ENCODE measurements at regions not wholly inside any gene's neighbourhood (a gene's known extent, or its start where the extent isn't known, plus 50 kb on each side); places are given as distances from the start of the nearest gene placed in this dataset.

- DNase-seq (ENCODE audit: low spot score): no peak
These were observed 54.1 kb upstream of the FOXQ1 start for GRCh38 chr6:1257778-1258177.

DNA sequence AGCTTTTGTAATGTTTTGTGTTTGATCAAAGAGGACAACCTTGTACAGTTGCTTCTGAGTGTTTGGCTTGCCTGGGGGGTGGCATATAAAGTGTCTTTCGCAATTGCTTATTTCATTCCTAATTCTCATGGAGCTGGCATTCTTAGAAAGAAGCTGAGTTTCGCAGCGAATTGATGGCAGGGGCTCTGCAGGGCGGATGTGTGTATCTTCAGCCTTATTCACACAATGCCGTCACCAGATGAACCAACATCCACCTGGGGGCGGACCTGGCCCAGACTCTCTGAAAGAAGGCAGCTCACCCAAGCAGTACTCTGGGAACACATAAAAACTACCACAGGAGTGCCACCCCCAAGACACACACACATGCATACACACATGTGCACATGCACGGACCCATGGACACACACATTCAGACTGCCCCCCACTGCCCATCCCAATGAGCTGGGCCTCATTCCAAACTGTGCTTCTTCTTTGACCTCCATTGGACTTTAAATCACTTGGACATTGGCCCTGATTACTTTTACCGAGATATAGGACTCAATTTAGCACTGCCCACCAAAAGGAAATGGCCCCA lies 55.4 kb upstream of the FOXQ1 start:
- DNase-seq (ENCODE audit: low spot score): no peak

DNA sequence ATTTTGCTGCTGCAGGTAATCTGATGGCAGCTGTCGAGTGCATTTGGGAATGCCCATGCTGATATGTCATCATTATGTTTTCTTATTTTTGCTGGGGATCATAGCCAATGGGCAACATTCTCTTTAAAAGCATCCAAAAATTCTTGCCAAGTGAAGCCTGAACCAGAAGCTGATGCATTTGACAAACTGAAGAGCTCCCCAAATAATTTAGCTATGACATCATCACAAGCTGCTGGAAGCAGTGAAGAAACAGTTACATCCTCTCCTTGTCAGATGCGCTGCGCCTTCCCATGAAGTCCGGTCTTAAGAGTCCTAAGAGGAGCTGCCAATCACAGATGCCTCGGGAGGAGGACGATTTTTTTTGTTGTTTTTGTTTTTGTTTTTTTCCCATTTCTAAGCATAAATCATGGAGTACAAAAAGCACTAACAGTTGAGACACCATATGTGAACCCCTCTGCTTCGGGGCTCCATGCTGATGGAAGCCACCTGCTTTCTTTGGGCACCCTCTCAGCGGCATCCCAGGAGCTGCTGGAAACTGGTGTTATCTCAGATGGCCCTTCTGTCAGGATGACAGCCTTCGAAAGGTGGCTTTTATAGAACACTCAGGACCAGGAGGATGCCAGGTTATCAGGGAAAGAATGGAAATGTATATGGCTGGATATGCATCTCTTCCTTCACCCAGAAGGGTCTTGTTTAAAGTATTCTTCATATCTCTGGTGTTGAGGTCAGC lies 56.1 kb upstream of the FOXQ1 start:
- no peak for DNase-seq (ENCODE audit: low spot score)

DNA sequence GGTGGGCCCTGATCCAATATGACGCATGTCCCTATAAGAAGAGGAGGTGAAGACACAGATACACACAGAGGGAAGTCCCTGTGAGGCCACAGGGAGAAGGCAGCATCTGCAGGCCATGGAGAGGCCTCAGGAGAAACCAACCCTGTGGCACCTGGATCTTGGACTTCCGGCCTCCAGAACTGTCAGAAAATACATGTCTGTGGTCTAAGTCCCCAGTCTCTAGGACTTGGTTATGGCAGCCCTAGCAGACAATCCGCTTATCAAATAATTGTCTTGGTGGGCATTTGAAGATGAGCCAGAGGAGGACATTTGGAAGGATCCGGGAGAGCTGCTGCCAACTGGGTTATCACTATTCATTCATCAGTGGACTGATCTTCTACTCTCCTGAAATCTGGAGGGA lies 57.6 kb upstream of the FOXQ1 start:
- no peak for DNase-seq (ENCODE audit: low spot score)

GRCh38 chr6:1253816-1254215 lies 58.1 kb upstream of the FOXQ1 start:
- DNase-seq (ENCODE audit: low spot score): no peak

DNA sequence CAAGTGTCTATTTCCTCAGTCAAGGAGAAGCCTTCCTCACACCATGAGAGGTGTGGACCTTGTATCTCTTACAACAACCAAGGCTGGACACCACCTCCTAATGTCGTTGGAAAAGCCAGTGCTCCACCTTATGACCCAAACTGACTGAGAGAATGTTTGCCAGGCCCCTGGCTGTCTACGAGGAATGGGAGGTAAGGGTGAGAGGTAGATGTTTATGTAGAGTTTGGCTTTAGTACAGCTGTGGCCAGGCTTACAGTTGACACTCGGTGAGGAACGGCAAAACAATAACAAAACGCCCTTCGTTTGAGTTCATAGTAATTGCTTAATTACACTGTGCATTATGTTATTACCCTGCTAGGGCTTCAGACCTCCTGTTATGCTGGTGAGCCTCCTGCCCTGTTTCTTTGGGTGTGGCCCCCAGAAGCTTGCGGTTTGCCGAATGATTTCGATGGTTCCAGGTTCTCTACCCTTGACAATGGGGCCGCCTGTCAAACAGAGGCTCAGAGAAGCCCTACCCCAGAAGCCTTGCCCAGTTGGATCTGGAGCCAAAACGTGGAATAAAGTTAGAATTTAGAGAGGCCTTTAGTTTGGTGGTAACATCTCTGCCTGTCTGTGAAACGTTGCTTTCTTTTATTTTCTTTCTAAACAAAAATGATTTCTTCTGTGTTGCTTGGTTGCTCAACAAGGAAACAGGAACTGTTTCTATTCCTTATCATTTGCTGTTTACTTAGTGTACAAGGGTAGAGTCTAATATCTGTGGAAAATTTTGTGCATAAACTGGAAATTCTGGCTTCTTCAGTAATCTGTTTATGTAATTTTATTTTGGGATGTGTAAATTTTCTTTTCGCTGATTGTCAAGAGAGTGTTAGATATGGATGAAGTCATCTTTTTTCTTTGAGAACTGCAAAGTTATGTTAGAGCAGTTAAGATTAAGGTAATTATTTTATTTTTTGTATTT lies 60.4 kb upstream of the FOXQ1 start:
- DNase-seq (ENCODE audit: low spot score): no peak

DNA sequence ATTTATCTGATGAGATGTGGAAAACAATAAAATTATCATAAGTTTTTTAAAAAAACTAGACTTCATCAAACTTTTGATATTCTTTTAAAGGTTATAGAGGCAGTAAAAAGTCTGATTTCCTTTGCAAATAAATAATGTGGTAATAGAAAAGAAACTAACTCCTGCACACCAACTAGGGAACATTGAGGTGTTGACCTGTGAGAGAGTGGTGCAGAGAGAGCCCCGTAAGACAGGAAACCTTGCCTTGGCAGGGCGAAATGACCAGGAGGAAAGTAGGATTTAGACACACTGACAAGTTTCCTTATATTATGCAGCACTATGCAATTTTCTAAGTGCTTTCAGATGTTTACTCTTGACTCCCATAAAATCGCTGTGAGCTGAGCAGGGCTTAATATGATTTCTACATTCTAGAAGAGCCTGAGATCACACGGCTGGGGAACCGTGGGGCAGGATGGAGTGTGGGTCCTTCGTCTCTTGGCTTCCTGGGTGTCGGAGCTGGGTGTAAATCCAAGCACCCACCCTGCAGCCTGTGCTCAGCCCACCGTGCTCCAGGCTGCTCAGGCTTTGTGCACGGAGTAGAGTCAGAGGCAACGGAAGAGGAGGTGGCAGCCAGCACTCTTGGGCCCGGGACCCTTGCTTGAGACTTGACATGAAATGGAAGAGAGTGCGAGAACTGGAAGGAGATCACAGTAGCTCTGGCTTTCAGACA lies 61.3 kb upstream of the FOXQ1 start:
- DNase-seq (ENCODE audit: low spot score): no peak

GRCh38 chr6:1247894-1248293 lies 64.0 kb upstream of the FOXQ1 start:
- no peak for DNase-seq (ENCODE audit: low spot score)

DNA sequence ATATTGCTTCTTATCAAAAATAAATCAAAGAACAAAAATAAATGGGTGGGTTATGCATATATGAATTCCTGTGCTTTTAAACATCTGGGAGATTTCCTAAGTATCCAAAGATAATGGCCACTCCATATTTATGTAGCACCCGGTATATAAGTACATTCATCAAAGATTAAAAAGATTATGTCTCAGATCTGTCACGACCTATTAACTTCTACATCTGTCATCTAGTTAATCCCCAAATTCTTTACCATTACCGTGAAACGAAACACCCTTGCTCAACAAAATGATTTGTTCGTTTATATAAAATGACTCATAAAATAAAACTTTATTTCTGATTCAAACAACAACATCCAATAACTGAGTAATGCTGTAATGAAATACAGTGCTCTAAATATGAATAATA lies 64.8 kb upstream of the FOXQ1 start:
- no peak for DNase-seq (ENCODE audit: low spot score)

DNA sequence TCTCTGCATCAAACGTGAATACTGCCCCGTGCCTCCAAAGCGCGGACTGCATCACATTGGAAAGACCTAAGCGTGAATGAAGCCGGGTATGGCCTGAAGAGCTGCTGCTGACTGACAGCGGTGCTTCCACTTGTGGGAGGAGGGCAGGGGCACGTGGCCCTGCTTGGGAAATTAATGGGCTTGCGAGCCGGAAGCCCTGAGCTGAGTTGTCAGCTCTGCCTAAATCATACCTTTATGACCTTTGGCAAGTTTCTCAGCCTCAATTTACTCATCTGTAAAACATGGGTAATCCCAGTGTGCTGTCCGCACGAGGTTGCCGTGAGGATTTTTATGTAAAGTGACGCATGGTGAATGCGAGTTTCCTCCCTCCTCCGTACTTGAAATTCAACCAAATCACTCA lies 67.0 kb upstream of the FOXQ1 start:
- no peak for DNase-seq (ENCODE audit: low spot score)

DNA sequence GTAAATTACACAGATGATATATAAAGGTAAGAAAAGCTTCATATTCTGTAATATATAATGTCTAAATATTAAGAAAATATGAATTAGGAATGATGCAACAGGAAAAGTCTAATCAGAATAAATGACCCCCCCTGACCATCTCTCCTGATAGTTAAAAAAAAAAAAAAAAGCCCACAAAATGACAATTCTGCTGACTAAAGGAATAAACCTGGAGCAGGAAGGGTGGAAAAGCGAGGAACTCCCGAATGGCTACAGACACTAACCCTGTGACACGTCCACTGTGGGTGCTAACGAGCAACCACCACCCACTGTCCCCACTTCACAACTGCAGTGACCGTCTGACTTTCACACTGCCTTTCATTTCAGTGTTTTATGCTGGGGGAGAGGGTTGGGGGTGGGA lies 67.6 kb upstream of the FOXQ1 start:
- no peak for DNase-seq (ENCODE audit: low spot score)

DNA sequence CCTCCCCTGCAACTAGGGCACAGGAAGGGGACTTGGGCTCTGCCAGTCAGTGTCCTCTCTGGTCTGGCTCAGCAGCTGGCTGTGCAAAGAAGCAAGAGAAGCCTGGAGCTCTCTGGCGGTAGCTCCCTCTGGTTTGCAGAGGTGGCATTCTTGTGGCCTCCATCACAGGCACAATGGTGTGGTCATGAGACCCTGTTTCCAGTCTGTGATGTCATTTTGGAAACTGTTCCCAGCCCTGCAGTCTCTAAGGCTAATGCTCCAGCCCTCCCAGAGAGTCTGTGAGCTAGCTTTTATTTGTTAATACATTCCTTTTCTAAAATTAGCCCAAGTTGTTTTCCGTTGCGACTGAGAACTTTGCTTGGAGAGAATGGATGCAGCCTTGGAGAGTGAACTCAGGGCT lies 69.5 kb upstream of the FOXQ1 start:
- no peak for DNase-seq (ENCODE audit: low spot score)

- no peak for DNase-seq (ENCODE audit: low spot score)
These were observed 69.9 kb upstream of the FOXQ1 start for GRCh38 chr6:1242021-1242420.

GRCh38 chr6:1240766-1241318 lies 71.1 kb upstream of the FOXQ1 start:
- no peak for DNase-seq (ENCODE audit: low spot score)

- no peak for DNase-seq (ENCODE audit: low spot score)
These were observed 72.1 kb upstream of the FOXQ1 start for GRCh38 chr6:1239805-1240204.

DNA sequence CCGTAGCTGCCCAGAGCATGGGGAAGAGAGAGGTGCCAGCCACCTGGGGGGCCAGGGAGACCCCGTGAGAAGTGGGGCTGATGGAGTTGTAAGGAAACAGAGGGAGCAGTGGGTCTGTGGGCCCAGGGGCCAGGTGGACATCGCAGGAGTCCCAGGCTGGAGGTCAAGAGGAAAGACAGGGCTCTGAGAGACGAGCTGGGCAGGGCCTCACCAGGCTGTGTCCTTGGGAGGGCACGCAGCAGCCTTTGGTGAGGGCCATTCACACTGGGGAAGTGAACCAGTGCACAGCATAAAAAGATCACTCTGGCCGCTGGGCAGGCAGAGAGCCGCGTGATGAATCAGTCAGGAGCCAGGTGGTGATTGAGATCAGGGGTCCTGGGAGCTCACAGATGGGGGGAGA lies 73.9 kb upstream of the FOXQ1 start:
- no peak for DNase-seq (ENCODE audit: low spot score)

- DNase-seq (ENCODE audit: low spot score): no peak
These were observed 74.3 kb upstream of the FOXQ1 start for GRCh38 chr6:1237636-1238035.

- DNase-seq (ENCODE audit: low spot score): no peak
These were observed 76.1 kb upstream of the FOXQ1 start for GRCh38 chr6:1235825-1236224.

GRCh38 chr6:1233924-1234323 lies 78.0 kb upstream of the FOXQ1 start:
- no peak for DNase-seq (ENCODE audit: low spot score)

- DNase-seq (ENCODE audit: low spot score): no peak
These were observed 79.3 kb upstream of the FOXQ1 start for GRCh38 chr6:1232578-1232977.

DNA sequence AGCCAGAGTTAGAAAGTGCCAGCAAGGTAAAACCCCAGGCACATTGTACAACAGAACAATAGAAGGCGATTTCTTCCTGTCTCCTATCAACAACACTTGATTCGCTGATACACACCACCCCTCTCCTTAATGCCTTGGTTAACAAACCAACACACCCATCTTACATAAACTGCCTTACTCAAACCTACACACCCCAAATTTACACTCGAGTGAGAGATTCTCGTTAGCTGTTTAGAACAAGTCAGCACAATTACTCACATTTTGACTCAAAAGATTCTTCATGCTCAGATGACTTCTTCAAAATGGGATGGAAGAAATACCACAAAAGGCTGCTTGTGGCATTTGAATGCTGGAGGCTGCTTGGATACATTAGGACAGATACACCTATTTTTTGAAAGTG lies 80.0 kb upstream of the FOXQ1 start:
- no peak for DNase-seq (ENCODE audit: low spot score)

Data from ureter (tissue), 1 donor.